ENCODE measurements at regions not wholly inside any gene's neighbourhood (a gene's known extent, or its start where the extent isn't known, plus 50 kb on each side); places are given as distances from the start of the nearest gene placed in this dataset.

DNA sequence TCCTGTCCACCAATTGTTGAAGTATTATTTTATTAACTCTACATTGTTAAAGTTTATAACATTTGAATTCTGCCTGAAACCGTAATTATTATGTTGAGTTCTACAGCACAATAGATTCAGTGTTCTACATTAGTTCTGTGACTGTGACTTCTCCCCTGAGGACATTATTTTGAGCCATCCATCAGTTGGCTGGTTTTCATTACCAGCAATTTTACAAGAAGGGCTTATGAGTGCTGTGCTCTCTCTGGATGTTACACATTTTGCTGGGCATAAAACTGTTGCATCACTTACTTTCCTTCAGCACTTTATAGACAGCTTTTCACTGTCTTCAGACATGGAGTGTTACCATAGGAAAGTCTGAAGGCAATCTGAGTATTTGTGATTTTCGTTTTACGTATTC is 118.2 kb upstream of the KITLG start:
- TF ChIP-seq CTCF (IDR thresholded peaks at IDR 0.05; ENCODE audit: low read depth, low read length, missing control alignments), result no peak
- no peak overlapping the region for H3K4me3 ChIP-seq (ENCODE audit: low read depth, low read length)
- in situ Hi-C loops (cut with HindIII; ENCODE audit: low sequenced_read_pairs), result no loop called here
- DNase-seq (ENCODE audit: low read depth), result no peak

- no peak for DNase-seq (ENCODE audit: low read depth)
- in situ Hi-C loops (cut with HindIII; ENCODE audit: low sequenced_read_pairs), result no loop called here
- no peak for TF ChIP-seq CTCF (IDR thresholded peaks at IDR 0.05; ENCODE audit: low read depth, low read length, missing control alignments)
- H3K4me3 ChIP-seq (ENCODE audit: low read depth, low read length), result no peak overlapping the region
Observed at GRCh38 chr12:88693837-88694445, 113.7 kb upstream of the KITLG start.

DNA sequence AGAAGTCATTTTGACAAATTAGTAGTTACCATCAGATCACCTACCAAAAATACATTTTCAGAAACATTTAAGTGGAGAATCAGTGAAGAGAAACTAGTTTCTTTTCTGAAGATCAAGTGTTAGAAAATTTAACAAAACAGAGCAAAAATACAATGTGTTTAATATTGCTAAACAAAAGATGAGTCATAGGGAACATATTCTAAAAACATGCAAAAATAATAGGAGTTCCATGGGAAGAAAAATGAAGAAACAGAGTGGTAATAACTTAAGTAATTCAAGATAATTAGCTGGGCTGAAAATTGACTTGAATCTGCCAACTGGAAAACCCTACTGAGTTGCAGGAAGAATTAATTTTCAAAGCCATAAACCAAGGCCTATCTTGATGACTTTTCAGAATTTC is 111.5 kb upstream of the KITLG start:
- DNase-seq (ENCODE audit: low read depth), result no peak
- no peak overlapping the region for H3K4me3 ChIP-seq (ENCODE audit: low read depth, low read length)
- TF ChIP-seq CTCF (IDR thresholded peaks at IDR 0.05; ENCODE audit: low read depth, low read length, missing control alignments), result no peak
- in situ Hi-C loops (cut with HindIII; ENCODE audit: low sequenced_read_pairs), result no loop called here

DNA sequence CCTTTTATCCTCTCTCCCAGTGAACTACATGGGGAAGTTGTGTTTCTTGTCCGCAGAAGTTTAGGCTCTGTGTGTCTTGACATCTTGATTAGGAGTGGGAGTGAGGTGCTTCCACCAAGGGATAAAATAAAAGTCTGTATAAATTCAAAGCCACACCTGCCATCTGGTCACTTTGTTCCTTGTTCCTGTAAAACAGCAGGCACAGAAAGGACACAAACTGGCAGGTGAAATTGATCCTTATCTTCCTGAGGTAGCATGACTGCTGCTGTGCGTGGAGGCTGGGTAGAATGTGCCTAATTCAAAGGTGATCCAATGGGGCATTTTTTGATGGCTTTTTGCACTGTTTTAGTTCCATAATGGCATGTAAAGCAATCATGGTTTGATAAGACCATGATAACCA is 104.3 kb upstream of the KITLG start:
- no peak for TF ChIP-seq CTCF (IDR thresholded peaks at IDR 0.05; ENCODE audit: low read depth, low read length, missing control alignments)
- DNase-seq (ENCODE audit: low read depth), result no peak
- H3K4me3 ChIP-seq (ENCODE audit: low read depth, low read length), result no peak overlapping the region
- in situ Hi-C loops (cut with HindIII; ENCODE audit: low sequenced_read_pairs), result no loop called here

DNA sequence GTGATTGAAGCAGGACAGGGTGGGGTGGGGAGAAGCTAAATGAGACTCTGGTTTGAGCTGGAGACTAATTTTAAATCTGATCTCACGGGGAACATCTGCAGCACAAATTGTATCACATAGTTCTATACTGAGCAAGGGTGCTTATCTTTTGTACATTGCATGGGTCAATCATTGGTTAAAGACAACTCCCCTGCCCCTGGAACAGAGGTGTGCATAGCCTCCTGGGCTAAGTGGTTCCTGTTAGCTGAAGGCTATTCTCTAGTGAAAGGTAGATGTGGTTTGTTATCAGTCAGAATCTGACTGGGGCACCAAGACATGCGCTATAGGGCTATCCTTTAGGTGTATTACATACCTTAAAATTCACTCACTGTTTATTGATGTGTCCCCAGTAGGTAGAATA is 103.9 kb upstream of the KITLG start:
- TF ChIP-seq CTCF (IDR thresholded peaks at IDR 0.05; ENCODE audit: low read depth, low read length, missing control alignments), result no peak
- DNase-seq (ENCODE audit: low read depth), result no peak
- in situ Hi-C loops (cut with HindIII; ENCODE audit: low sequenced_read_pairs), result no loop called here
- H3K4me3 ChIP-seq (ENCODE audit: low read depth, low read length), result no peak overlapping the region

DNA sequence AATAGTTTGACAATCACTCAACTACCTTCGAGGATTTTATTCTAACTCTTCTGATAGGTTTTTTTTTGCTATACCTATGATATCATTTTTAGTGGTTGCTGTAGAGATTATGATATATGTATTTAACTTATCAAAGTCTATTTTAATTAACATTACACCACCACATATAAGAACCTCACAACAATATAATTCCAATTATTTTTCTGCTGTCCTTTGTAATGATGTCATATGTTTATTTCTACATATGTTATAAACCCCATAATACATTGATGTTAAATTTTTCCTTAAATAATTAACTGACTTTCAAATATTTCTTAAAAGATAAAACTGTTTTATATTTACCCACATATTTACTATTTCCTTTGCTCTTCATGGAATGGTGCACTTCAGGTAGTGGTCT is 103.4 kb upstream of the KITLG start:
- no peak overlapping the region for H3K4me3 ChIP-seq (ENCODE audit: low read depth, low read length)
- in situ Hi-C loops (cut with HindIII; ENCODE audit: low sequenced_read_pairs), result no loop called here
- TF ChIP-seq CTCF (IDR thresholded peaks at IDR 0.05; ENCODE audit: low read depth, low read length, missing control alignments), result no peak
- DNase-seq (ENCODE audit: low read depth), result no peak

DNA sequence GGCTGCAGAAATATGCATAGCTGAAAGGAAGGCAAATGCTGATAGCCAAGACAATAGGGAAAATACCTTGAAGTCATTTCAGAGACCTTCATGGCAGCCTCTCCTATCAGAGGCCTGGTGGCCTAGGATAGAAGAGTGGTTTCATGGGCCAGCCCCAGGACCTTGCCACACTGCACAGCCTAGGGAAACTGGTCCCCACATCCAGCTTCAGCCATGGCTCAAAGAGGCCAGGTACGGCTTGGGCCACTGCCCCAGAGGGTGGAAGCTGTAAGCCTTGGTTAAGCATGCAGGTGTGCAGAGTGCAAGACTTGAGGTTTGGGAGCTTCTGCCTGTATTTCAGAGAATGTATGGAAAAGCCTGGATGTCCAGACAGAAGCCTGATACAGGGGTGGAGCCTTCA is 101.0 kb upstream of the KITLG start:
- in situ Hi-C loops (cut with HindIII; ENCODE audit: low sequenced_read_pairs), result no loop called here
- no peak for DNase-seq (ENCODE audit: low read depth)
- no peak overlapping the region for H3K4me3 ChIP-seq (ENCODE audit: low read depth, low read length)
- no peak for TF ChIP-seq CTCF (IDR thresholded peaks at IDR 0.05; ENCODE audit: low read depth, low read length, missing control alignments)
